GM12891 (cell line): ENCODE measurements at regions not wholly inside any gene's neighbourhood (a gene's known extent, or its start where the extent isn't known, plus 50 kb on each side); places are given as distances from the start of the nearest gene placed in this dataset.

ENCODE experiments used
- DNase-seq: peaks from one replicate; pipeline ENCODE4 v3.0.0; 2011; ENCODE audit warnings: low spot score; ENCODE audit not compliant: insufficient read length
- FAIRE-seq: peaks from 2 replicates; lab custom pipeline; 2011; peaks lifted over from hg19 to GRCh38; lab: Jason Lieb, UNC
- PAX5 ChIP-seq: IDR thresholded peaks from 2 replicates; pipeline ENCODE4 v1.6.1; 2011; ENCODE audit warnings: low read length, moderate library complexity, mild to moderate bottlenecking; ENCODE audit not compliant: insufficient read depth, severe bottlenecking
- POLR2A ChIP-seq: IDR thresholded peaks from 2 replicates; pipeline ENCODE4 v1.6.1; 2011; ENCODE audit warnings: low read depth, low read length, control low read depth
- POLR2AphosphoS5 ChIP-seq: IDR thresholded peaks from 2 replicates; pipeline ENCODE4 v1.6.1; 2011; ENCODE audit warnings: low read depth, low read length, control low read depth
- POU2F2 ChIP-seq: IDR thresholded peaks from 2 replicates; pipeline ENCODE4 v1.6.1; 2011; ENCODE audit warnings: low read depth, mild to moderate bottlenecking, control low read depth, low read length, moderate library complexity
- SPI1 ChIP-seq: IDR thresholded peaks from 2 replicates; pipeline ENCODE4 v1.6.1; 2011; ENCODE audit warnings: low read depth, low read length, control low read depth
- TAF1 ChIP-seq: IDR thresholded peaks from 2 replicates; pipeline ENCODE4 v1.6.1; 2011; ENCODE audit warnings: low read depth, low read length, control low read depth

GRCh38 chr7:89760690-89761089 lies 393.6 kb upstream of the STEAP1 start:
- DNase-seq (no peak), FAIRE-seq (no peak)

GRCh38 chr7:89761173-89761572 lies 393.1 kb upstream of the STEAP1 start:
- FAIRE-seq (no peak), DNase-seq (no peak)
- TF ChIP-seq POLR2A = no peak

More at GRCh38 chr7:89760690-89761089, 393.6 kb upstream of the STEAP1 start:
- TF ChIP-seq POLR2AphosphoS5 (no peak), PAX5 (no peak), POLR2A (no peak), TAF1 (no peak), POU2F2 (no peak), SPI1 (no peak)

GRCh38 chr7:89770161-89770560 lies 384.1 kb upstream of the STEAP1 start:
- TF ChIP-seq POLR2A = no peak
- TF ChIP-seq POU2F2 = no peak
- TF ChIP-seq TAF1 = no peak
- TF ChIP-seq SPI1 = no peak
- no peak for TF ChIP-seq POLR2AphosphoS5
- no peak for TF ChIP-seq PAX5
- DNase-seq (no peak), FAIRE-seq (no peak)

- TF ChIP-seq POLR2A = no peak
- TF ChIP-seq POU2F2 = no peak
- no peak for TF ChIP-seq TAF1
- TF ChIP-seq POLR2AphosphoS5 = no peak
- no peak for TF ChIP-seq SPI1
- TF ChIP-seq PAX5 = no peak
- DNase-seq = no peak
- FAIRE-seq = no peak
These were observed 383.1 kb upstream of the STEAP1 start for GRCh38 chr7:89771003-89771636.

- no peak for FAIRE-seq
- TF ChIP-seq POLR2AphosphoS5 (no peak), PAX5 (no peak), POU2F2 (no peak), TAF1 (no peak), POLR2A (no peak), SPI1 (no peak)
- no peak for DNase-seq
These were observed 382.0 kb upstream of the STEAP1 start for GRCh38 chr7:89772276-89772675.

- DNase-seq (no peak), FAIRE-seq (no peak)
- TF ChIP-seq SPI1 = no peak
- TF ChIP-seq TAF1 = no peak
- TF ChIP-seq POU2F2 = no peak
- no peak for TF ChIP-seq POLR2AphosphoS5
- no peak for TF ChIP-seq PAX5
- TF ChIP-seq POLR2A = no peak
These were observed 380.7 kb upstream of the STEAP1 start for GRCh38 chr7:89773611-89774010.

- DNase-seq (no peak), FAIRE-seq (no peak)
- TF ChIP-seq POLR2AphosphoS5 (no peak), PAX5 (no peak), POLR2A (no peak), POU2F2 (no peak), TAF1 (no peak), SPI1 (no peak)
These were observed 378.8 kb upstream of the STEAP1 start for GRCh38 chr7:89775459-89775858.

GRCh38 chr7:89776980-89777379 lies 377.3 kb upstream of the STEAP1 start:
- no peak for TF ChIP-seq POU2F2
- TF ChIP-seq POLR2AphosphoS5 = no peak
- TF ChIP-seq SPI1 = no peak
- TF ChIP-seq PAX5 = no peak
- TF ChIP-seq POLR2A = no peak
- no peak for TF ChIP-seq TAF1
- FAIRE-seq (no peak), DNase-seq (no peak)

GRCh38 chr7:89777499-89777898 lies 376.8 kb upstream of the STEAP1 start:
- no peak for FAIRE-seq
- no peak for DNase-seq
- TF ChIP-seq POLR2A = no peak
- TF ChIP-seq SPI1 = no peak
- no peak for TF ChIP-seq PAX5
- TF ChIP-seq POLR2AphosphoS5 = no peak
- TF ChIP-seq POU2F2 = no peak

- DNase-seq (no peak), FAIRE-seq (no peak)
- TF ChIP-seq PAX5 (no peak), POLR2A (no peak), SPI1 (no peak), TAF1 (no peak), POU2F2 (no peak), POLR2AphosphoS5 (no peak)
These were observed 374.0 kb upstream of the STEAP1 start for GRCh38 chr7:89780291-89780690.
